ENCODE measurements at regions not wholly inside any gene's neighbourhood (a gene's known extent, or its start where the extent isn't known, plus 50 kb on each side); places are given as distances from the start of the nearest gene placed in this dataset.

- ChIA-PET POLR2A (no interaction called here), CTCF (no interaction called here), RAD21 (ENCODE audit: low non-redundant PET in 1 of 2, low total read pairs in 2 of 2, uncharacterized antibody in 2 of 2, unreplicated experiment in 2 of 2) (no interaction called here)
- Histone ChIP-seq H3K79me2 (ENCODE audit: insufficient read depth, low read length) (no peaks in the 10 kb centered on the region), H3K4me1 (ENCODE audit: control insufficient read depth in 1 of 2, insufficient read depth in 2 of 2, low read length in 2 of 2) (no peaks in the 10 kb centered on the region), H3K9me3 (ENCODE audit: control insufficient read depth in 1 of 2, insufficient read depth in 1 of 2, low read depth in 1 of 2, low read length in 2 of 2) (peaks cover 14 to 32% of the 10 kb centered on the region in 2 experiments; a peak in 2 of 4 replicates), H3K4me3 (replicated peaks in 1 of 2; ENCODE audit: low read depth in 1 of 2, low read length in 2 of 2) (no peak overlapping the region), H3K27me3 (ENCODE audit: insufficient read depth, low read length) (no peaks in the 10 kb centered on the region), H3K36me3 (ENCODE audit: control insufficient read depth in 1 of 2, insufficient read depth in 2 of 2, low read length in 2 of 2) (no peaks in the 10 kb centered on the region), H2AFZ (ENCODE audit: low read depth, low read length, poor library complexity, severe bottlenecking) (no peak overlapping the region), H4K20me1 (ENCODE audit: insufficient read depth) (no peaks in the 10 kb centered on the region), H3K9ac (ENCODE audit: low read length) (no peak overlapping the region), H3K9me2 (ENCODE audit: insufficient read depth) (no peaks in the 10 kb centered on the region), H3K4me2 (ENCODE audit: low read length) (no peak overlapping the region), H3K27ac (ENCODE audit: low read depth, low read length) (no peak overlapping the region)
- DNase-seq (ENCODE audit: low read depth, low spot score) (no peak), ATAC-seq (no peak)
- intact Hi-C loops (cut with micrococcal nuclease): no loop called here
- TF ChIP-seq REST (IDR thresholded peaks at IDR 0.05; ENCODE audit: low read depth) (no peak), CTCF (IDR thresholded peaks at IDR 0.05 in 2 of 3, conservative IDR thresholded peaks at IDR 0.05 in 1 of 3; ENCODE audit: borderline replicate concordance in 1 of 3, insufficient read depth in 1 of 3, low read depth in 2 of 3, low read length in 2 of 3) (no peak), ELF1 (IDR thresholded peaks at IDR 0.05; ENCODE audit: borderline replicate concordance, low read depth) (no peak), SP1 (IDR thresholded peaks at IDR 0.05; ENCODE audit: low read depth) (no peak), POLR2A (IDR thresholded peaks at IDR 0.05; ENCODE audit: borderline replicate concordance, extremely low read depth, insufficient read depth, insufficient read length) (no peak)
- BruUV-seq (replicated peaks): no TSS peak
Measured at GRCh38 chr13:107568181-107568580, 647.2 kb downstream of the LIG4 start.
